Head of caudate nucleus (tissue), 42 donors: ENCODE measurements at regions not wholly inside any gene's neighbourhood (a gene's known extent, or its start where the extent isn't known, plus 50 kb on each side); places are given as distances from the start of the nearest gene placed in this dataset.

Source experiments
- DNase-seq, 42 donors: peaks; one replicate each; pipeline versions ENCODE4 v3.0.0 to v3.0.0-alpha.2; 2020 to 2021; ENCODE audit warnings: mixed read lengths in 7 of 42
- intact Hi-C: fragments of 100-400 bp; cut with DNase I; formaldehyde crosslinking; loops from one replicate; pipeline ENCODE4 v1.15.0; 2022

DNA sequence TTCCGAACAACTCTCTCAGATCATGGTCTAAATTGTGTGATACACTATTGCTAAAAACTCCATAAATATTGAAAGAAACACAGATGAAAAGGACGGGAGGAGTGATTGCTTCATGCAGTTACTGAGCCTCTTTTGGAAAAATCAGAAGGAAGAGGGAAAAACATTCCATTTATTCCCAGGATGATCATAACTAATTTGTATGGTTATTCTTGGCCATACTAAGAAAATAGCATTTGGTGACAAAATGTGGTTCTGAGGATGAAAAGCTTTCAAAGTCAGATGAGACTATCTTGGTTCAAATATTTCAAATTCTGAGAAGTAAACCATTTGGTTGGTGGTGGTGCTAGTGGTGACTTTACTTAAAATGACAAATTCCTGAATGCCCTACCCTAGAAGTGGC lies 305.4 kb upstream of the LDB2 start:
- no peak for DNase-seq
- intact Hi-C loops: no loop called here

DNA sequence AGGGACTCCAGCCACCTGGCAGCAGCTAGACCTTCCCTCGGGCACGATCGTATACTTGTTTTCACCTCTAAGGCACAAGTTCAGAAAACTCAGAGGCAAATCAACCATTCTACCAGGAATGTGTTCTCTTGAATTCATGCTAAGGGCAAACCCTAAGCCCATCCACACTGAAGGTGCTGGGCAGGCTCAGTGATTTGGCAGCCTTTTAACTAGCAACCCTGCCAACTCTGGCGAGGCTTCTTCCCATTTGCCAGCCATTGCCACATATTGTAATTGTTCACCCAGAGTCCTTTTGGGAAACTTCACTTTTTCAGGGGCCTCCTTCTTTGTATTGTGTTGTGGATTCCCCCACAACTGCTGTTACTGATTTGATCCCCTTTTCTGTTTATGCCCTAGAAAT lies 298.6 kb upstream of the LDB2 start:
- intact Hi-C loops: no loop called here
- DNase-seq: peak in 10 of 42 donors; percentile 2 to 39 (median 16)

DNA sequence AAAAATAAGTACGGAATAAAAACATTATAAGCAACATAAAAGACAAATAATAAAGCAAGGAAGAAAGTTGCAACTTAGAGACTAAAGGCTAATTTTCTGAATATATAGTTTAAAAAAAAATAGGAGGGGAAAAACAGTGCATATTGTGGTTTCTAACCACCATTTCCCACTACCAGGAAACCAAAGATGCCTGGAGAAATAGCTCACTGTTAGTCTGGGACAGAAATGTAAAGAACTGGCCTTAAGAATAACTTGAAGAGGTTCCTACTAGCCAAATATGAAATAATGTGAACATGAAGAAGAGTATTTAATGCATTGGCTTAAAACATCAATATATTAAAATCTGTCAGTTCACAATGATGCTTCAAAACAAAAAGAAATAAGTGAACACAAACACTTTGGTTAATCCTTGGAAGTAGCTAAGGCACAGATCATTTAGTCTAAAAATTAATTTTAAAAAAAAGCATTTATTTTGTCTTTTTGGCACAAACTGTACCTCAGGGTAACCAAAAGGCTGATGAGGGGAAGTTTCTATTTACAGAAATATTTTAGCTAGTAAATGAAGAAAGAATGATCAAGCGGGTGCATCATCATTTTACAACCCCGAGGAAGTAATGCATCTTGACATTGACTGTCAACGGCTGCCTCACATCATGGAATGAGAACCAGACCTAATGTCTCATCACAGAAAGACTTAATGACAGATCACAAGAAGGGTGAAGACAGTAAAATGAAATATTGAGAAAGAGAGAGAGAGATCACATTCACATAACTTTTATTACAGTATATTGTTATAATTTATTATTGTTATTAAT lies 297.2 kb upstream of the LDB2 start:
- DNase-seq: no peak

DNA sequence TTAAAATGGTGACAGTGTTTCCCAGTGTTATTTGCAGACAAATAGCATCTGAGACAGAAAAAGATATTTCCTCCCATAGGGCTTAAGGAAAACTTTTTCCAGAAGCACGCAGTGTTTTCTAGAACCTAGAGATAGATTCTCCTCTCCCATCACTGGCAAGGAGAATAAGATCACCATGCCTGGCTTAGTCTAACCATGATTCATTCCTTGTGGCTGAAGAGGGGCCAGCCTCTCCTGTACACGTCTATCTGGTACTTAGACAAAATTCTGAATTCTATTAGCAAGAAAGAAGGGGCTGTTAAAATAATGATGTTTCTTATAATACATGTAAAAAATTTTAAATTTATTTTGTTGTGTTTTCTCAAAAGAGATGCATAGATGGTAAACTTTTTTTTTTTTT lies 296.1 kb upstream of the LDB2 start:
- intact Hi-C loops: no loop called here
- no peak for DNase-seq

More for the DNA sequence above, 297.2 kb upstream of the LDB2 start:
- intact Hi-C loops: no loop called here

DNA sequence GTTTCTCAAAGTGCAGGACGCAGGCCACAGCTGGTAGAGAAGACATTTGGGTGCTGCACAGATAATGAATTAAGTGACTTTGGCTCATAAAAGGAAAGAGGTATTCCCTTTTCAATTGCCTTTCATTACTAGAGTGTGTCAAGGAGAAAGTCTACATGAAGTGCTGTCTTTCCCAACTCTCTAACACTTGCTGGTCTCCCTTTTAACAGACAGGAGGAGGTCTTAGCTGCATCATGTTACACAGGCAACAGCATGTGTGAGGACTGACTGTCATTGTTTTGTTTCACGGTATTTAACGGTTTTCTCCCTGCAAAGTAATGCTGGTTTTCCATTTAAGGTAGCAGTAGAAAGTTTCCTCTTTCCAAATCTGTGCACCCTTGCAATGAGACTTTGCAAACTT lies 291.3 kb upstream of the LDB2 start:
- intact Hi-C loops: no loop called here
- DNase-seq: no peak

DNA sequence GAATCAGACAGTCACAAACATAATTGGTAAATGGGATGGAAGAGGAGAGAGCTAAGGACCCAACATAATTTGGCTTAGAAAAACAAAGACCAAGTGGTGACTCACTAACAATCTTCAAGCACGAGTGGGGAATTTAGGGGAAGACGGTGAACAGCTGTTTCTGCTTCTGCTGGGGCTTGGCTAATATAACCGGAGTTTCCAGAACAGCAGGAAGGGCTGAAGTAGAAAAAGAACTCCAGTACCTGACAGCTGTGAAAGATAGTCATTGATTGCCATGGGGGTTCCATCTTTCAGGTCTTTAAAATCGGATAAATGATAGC lies 290.9 kb upstream of the LDB2 start:
- no peak for DNase-seq
- intact Hi-C loops: no loop called here

DNA sequence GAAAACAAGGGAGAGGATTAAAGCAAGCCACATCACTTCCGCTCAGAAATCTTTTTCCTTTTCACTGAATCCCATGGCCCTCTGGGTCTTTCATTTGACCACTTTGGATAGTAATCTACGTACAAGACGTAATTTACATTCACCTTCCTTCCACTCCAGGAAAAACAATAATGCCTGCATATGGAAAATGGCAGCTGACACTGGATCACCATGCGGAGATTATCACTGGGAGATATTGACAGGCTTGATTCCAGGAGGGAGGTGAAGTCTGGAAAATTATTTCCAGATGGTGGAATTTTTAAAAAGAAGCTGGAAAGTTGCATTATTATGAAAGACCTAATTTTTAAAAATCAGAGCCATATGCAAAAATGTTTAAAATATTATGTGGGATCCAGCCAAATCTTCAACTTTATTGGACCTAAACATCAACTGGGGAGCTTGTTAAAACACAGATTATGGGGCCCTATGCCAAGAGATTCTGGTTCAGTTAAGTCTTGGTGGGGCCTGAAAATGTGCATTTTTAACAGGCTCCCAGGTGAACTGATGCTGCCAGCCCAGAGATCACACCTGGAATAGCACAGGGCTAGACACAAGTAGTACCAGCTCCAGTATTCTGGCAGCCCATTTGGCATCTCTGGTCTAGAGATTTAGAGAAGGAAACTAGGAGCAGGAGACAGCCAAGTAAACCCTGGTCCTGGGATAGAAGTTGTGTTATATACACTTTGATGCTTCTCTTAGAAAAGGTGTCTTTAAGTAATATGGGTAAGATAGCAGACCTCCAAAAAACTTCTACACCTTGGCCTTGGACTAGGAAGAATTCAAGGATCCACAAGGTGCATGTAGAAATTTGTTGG lies 290.3 kb upstream of the LDB2 start:
- intact Hi-C loops: no loop called here

DNA sequence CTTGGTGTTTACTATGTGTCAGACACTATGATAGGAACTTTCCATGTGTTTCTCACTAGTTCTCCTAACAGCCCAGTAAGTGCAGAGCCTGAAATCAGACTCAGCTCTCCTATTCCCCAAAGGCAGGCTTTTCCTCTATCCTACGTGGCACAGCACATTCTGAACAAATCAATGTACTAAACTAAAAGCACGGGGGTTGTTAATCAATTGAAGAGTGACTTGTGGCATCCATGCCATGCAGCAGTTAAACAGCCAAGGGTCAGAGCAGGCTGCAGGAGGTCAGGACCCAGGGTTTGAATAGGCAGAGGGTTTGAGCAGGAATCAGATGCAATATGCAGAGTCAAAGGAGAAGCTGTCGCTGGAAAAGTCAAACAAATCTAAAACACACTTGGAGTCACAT lies 289.7 kb upstream of the LDB2 start:
- no peak for DNase-seq
- intact Hi-C loops: no loop called here

More for the DNA sequence above, 290.3 kb upstream of the LDB2 start:
- no peak for DNase-seq

DNA sequence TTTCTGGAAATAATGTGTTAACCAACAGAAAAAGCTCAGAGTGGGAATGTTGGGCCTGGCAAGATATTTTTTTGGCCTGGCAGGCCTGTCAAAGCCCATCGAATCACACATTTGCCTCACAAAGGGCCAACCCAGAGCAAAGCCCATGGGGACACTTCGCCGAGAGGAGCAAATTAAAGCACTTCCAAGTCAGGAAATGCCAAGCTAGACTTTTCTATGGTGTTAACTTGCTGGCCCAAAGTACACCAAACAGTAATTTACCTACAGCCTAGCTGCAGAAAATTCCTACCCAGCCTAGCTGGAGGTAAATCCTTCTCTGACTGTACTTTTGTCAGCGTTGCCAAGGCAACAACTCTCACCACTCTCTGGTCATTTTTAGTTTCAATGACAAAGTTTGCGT lies 288.6 kb upstream of the LDB2 start:
- DNase-seq: peak in 1 of 42 donors; percentile 17
- intact Hi-C loops: no loop called here

DNA sequence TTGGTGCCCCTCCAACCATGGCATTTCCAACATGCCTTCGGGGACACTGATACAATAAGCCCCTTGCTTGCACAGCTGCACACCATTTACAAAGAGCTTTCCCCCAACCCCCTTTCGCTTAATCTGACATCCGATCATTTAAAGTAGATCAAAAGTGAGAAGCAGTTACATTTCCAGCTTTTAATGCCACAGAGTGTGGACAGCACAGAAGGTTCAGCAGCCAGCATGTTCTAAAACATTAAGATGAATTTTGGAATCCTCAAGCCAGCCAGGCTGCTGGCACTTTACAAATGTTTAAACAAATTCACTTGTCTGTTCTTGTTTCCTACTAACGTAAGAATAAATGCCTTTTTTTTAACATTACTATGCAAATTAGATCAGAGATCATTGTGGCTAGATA lies 284.4 kb upstream of the LDB2 start:
- DNase-seq: no peak

DNA sequence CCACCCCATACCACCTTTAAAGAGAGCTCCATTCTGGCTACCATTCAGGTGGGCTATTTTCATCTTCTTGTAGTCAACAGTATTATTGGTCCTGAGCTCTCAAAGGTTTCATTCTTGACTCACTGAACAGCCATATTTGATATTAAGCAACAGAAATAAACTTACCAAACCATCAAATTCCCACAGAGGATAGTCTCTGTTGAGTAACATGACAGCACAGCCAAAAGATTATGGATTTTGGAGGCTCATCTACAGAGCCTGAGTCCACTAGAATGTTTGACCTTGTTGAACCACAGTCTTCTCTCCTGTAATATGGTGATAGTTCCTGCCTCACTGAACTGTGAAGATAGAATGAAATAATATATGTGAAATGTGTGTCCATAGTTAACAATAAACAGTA lies 276.3 kb upstream of the LDB2 start:
- intact Hi-C loops: no loop called here
- no peak for DNase-seq

More for the DNA sequence above, 284.4 kb upstream of the LDB2 start:
- intact Hi-C loops: no loop called here

DNA sequence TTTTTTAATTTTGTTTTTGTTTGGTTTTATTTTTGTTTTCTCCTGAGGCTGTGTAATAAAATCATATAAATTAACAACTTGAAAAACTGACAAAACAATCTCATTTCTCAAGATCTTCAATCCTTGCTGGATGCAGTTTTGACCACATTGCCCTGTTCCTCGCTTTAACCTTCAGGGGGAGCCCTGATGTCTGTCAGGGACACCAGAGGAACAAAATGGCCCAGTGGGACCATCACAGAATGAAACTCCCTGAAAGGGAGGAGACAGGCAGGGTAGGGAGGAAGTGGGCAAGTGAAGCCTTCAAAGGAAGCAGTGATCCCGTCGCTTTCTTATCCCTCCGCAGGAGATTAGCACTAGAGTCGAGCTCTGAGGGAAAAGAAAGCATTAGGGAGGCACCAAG lies 274.9 kb upstream of the LDB2 start:
- no peak for DNase-seq
- intact Hi-C loops: no loop called here

DNA sequence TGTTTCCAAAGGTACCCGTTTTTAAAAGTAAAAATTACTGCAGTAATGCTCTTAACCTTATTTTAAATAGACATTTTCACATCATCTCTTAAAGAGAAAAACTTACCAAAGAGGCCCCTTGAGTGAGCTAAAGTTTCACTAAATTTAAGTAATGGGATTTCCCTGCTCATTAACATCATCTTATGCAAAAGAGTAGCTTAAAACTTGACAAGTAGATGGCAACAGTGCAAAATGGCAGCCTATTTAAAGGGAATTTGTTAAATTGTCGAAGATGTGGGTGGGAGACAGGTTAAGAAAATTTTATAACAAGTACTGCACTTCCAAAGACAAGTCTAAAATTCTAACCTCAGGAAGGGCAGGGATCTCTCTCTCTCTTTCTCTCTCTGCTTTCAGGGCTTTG lies 271.7 kb upstream of the LDB2 start:
- intact Hi-C loops: no loop called here
- peak in 3 of 42 donors; percentile 7 to 39 (median 14) for DNase-seq

DNA sequence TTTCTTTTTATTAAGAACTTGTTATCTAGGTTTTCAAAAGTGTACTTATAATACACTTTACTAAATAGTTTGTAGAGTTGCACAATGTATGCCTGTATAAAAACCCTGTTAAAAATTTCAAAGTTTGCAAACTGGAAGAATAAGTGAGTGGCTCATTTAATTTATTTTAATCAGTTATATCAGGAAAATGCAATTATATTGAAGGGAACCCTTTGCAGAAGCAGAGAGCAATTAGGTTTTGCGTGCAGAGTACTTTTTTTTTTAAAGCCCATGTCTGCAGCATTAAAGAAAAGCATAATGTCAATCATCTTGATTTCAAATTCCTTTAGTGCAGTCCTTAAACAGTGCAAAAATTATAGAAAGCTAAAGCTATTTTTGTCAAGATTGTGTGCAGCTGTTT lies 271.3 kb upstream of the LDB2 start:
- no peak for DNase-seq
- intact Hi-C loops: no loop called here

DNA sequence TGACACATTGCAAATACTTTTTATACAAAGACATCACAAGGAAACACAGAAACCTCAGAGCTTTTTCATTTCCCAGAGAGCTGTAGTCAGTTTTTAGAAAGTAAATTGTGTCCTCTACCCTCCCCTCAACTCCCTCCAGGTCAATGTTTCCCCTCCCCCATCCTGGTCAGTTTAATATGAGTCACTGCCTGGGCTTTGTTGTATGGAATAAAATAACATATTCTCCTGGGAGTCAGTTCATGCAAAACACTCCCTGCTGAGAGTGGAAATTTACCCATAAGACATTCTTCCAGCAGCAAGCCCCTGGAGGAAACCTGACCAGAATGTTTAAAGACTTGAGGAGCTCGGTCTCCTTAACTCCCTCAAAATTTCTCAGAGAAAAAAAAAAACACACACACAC lies 270.1 kb upstream of the LDB2 start:
- intact Hi-C loops: no loop called here
- DNase-seq: peak in 1 of 42 donors; percentile 10

DNA sequence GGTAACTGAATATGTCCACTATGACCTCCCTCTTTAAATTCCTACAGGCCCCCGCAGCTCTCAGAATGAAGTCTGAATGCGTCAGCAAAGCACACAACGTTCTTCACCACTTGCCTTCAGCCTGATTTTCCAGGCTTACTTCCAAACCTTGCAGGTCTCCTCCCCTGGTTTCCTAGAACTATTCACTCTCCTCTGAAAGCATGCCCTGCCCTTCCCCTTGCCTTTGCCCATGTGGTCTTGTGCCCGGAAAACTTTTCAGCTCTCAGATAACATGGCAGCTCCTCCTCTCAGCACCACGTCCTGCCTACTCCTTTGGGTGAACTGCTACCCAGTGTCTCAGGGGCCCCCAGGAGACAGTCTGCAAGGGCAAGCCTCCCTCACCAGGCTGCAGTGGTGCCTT lies 268.5 kb upstream of the LDB2 start:
- intact Hi-C loops: no loop called here
- peak in 11 of 42 donors; percentile 11 to 46 (median 30) for DNase-seq

DNA sequence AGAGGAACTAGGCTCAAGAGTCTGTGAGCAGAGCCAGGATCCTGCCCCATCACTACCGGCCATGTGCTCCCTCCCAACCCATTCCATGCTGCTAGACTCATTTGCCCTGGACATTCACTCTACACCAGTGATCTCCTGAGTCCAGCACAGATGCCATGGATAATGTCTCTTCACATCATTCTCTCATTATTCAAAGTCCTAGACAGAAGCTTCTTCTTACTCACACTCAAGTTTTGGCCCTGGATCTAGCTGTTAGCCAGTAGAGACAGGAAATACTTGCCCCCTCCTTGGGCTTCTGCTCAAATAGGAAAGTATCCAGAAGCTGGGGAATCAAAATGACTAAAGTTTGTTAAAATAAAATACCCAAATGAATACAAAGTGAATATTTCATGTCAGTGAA lies 266.8 kb upstream of the LDB2 start:
- intact Hi-C loops: no loop called here
- no peak for DNase-seq

DNA sequence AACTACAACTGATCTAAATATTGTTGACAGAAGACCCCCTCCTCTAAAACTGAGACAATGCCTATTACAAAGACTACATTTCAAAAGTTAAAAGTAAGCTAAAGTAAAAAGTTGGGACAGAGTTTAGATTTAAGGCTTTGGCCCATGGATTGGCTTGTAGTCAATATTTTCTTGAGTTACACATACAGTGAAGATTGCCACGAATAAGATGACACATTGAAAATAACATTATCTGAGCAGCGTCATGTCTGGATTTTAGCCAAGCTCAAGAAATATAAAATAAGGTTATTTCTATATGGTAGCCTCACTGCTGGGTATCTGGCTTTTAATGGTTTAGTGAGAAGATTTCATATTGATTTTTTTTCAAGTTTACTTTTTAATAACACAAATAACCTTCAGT lies 266.2 kb upstream of the LDB2 start:
- intact Hi-C loops: no loop called here

DNA sequence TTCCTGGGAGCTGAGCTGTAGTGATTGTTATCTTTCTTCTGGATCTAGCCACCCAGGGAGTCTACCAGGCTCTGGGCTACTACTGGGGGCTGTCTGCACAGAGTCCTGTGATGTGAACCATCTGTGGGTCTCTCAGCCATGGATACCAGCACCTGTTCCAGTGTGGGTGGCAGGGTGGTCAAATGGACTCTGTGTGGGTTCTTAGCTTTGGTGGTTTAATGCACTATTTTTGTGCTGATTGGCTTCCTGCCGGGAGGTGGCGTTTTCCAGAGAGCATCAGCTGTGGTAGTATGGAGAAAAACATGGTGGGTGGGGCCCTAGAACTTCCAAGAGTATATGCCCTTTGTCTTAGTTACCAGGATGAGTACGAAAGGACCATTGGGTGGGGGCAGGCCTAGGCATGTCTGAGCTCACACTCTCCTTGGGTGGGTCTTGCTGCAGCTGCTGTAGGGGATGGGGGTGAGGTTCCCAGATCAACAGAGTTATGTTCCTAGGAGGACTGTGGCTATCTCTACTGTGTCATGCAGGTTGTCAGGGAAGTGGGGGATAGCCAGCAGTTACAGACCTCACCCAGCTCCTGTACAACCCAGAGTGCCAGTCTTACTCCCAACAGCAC lies 264.8 kb upstream of the LDB2 start:
- intact Hi-C loops: no loop called here
- no peak for DNase-seq

More for the DNA sequence above, 266.2 kb upstream of the LDB2 start:
- no peak for DNase-seq

DNA sequence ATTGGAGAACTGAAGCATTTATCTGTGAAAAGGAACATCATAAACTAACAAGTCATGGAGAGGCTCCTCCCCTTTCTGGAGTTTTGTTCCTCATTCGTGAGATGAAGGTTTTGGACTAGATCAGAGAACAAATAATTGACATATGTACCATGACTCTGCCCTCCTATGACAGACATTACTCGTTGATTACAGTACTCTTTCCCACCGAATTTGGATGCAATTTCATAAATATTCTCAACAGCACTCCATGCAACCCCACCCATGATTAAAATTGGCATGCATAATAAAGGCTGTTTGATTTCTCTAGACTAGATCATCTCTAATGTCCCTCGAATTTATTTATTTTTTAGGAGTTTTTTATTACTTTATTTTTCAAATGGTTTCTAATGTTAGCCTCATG lies 258.9 kb upstream of the LDB2 start:
- intact Hi-C loops: no loop called here
- no peak for DNase-seq
